MG63 (cell line): ENCODE measurements at regions not wholly inside any gene's neighbourhood (a gene's known extent, or its start where the extent isn't known, plus 50 kb on each side); places are given as distances from the start of the nearest gene placed in this dataset.

Source experiments
- DNase-seq: peaks from one replicate; pipeline ENCODE4 v3.0.0-alpha.2; 2020
- H3K27me3 ChIP-seq: fragments of 250-450 bp; sonication (Bioruptor Pico); 2 replicates; pipeline ENCODE4 v1.5.1; 2020; ENCODE audit warnings: mild to moderate bottlenecking, moderate library complexity
- H3K36me3 ChIP-seq: fragments of 250-450 bp; sonication (Bioruptor Pico); 2 replicates; pipeline ENCODE4 v1.5.1; 2020; ENCODE audit warnings: mild to moderate bottlenecking, moderate library complexity
- H3K4me3 ChIP-seq: fragments of 250-450 bp; sonication (Bioruptor Pico); 2 replicates; pipeline ENCODE4 v1.5.1; 2020; ENCODE audit warnings: mild to moderate bottlenecking, moderate library complexity
- H3K9me3 ChIP-seq: fragments of 250-450 bp; sonication (Bioruptor Pico); 2 replicates; pipeline ENCODE4 v1.5.1; 2020; ENCODE audit warnings: mild to moderate bottlenecking, moderate library complexity

DNA sequence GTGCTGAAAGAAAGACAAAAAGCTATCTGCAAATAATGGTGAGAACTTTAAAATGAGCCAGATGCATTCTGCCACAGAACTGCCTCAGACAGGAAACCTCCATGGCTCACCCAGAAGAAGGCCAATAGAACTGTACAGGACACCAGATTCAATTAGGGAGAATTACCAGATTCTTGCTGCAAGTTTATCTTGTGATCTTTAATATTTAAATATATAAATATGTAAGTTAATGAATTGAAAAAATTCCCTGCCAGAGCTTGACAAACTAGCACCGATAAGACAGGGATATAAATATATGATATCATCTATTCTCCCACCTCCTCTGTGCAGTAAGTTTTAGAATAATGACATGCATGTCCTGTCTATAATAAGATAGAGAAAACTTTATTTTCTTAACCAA, 252.8 kb downstream of the PLK2 start:
- Histone ChIP-seq H3K9me3 (no peaks in the 10 kb centered on the region), H3K27me3 (no peaks in the 10 kb centered on the region), H3K4me3 (no peak overlapping the region), H3K36me3 (no peaks in the 10 kb centered on the region)
- no peak for DNase-seq

DNA sequence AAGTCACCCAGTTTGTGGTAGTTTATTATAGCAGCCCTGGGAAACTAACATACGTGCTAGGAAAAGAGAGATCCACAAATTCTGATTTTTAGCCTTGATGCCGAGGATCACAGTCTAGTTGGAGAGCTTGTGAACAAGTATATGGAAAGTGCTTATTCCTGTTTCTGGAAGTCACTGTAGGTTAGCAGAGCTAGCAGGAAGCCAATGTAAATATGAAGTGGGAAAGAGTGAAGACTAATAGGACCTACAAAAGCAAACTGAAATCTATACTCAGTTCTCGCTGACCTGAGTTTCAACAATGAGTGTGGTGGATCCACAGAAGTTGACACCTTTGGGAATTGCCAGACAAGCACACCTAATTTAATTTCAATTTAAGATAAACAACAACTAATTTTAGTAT, 254.9 kb downstream of the PLK2 start:
- Histone ChIP-seq H3K27me3 (no peaks in the 10 kb centered on the region), H3K36me3 (no peaks in the 10 kb centered on the region), H3K4me3 (no peak overlapping the region), H3K9me3 (no peaks in the 10 kb centered on the region)
- DNase-seq, result no peak

- Histone ChIP-seq H3K36me3 (no peaks in the 10 kb centered on the region), H3K9me3 (peaks cover 1% of the 10 kb centered on the region; the same call in 1 of the 2 replicates)
- no peak for DNase-seq
Measured at GRCh38 chr5:58202941-58203444, 256.9 kb downstream of the PLK2 start.

GRCh38 chr5:58201922-58202648, 257.8 kb downstream of the PLK2 start:
- peaks cover 1% of the 10 kb centered on the region; the same call in 1 of the 2 replicates for H3K9me3 ChIP-seq
- no peak for DNase-seq

More at GRCh38 chr5:58202941-58203444, 256.9 kb downstream of the PLK2 start:
- Histone ChIP-seq H3K27me3 (no peaks in the 10 kb centered on the region), H3K4me3 (no peak overlapping the region)

GRCh38 chr5:58200451-58200850, 259.4 kb downstream of the PLK2 start:
- Histone ChIP-seq H3K27me3 (no peaks in the 10 kb centered on the region), H3K9me3 (peaks cover 13% of the 10 kb centered on the region), H3K36me3 (no peaks in the 10 kb centered on the region), H3K4me3 (no peak overlapping the region)
- DNase-seq, result no peak

More at GRCh38 chr5:58201922-58202648, 257.8 kb downstream of the PLK2 start:
- H3K4me3 ChIP-seq, result no peak overlapping the region
- H3K36me3 ChIP-seq, result no peaks in the 10 kb centered on the region
- H3K27me3 ChIP-seq, result no peaks in the 10 kb centered on the region

GRCh38 chr5:58199087-58199486, 260.8 kb downstream of the PLK2 start:
- H3K27me3 ChIP-seq, result no peaks in the 10 kb centered on the region
- no peak for DNase-seq
- H3K36me3 ChIP-seq, result no peaks in the 10 kb centered on the region
- peaks cover 13% of the 10 kb centered on the region for H3K9me3 ChIP-seq
- no peak overlapping the region for H3K4me3 ChIP-seq

- Histone ChIP-seq H3K9me3 (peaks cover 13% of the 10 kb centered on the region), H3K4me3 (no peak overlapping the region), H3K27me3 (no peaks in the 10 kb centered on the region), H3K36me3 (no peaks in the 10 kb centered on the region)
- no peak for DNase-seq
Measured at GRCh38 chr5:58198330-58198729, 261.6 kb downstream of the PLK2 start.

- H3K36me3 ChIP-seq, result no peaks in the 10 kb centered on the region
- H3K27me3 ChIP-seq, result no peaks in the 10 kb centered on the region
- H3K9me3 ChIP-seq, result peaks cover 13% of the 10 kb centered on the region
- H3K4me3 ChIP-seq, result no peak overlapping the region
- DNase-seq, result no peak
Measured at GRCh38 chr5:58197875-58198274, 262.0 kb downstream of the PLK2 start.

DNA sequence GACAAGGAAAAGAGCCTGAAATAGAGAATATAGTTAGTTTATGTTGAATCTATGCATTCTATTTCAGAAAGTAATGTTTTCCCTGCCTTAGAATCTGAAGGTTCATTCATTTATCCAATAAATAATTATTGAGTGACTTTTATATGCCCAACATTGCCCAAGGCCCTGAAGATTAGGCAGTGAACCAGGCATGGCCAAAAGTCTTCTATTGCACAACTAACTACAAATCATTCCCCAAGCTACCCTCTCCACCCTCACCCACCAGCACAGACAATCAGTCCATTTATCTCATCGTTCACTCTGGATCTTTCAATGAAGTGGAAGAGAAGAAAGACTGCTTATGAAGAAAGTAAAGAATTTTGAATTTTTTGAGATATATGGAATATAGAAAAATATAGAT, 268.4 kb downstream of the PLK2 start:
- no peaks in the 10 kb centered on the region for H3K36me3 ChIP-seq

DNA sequence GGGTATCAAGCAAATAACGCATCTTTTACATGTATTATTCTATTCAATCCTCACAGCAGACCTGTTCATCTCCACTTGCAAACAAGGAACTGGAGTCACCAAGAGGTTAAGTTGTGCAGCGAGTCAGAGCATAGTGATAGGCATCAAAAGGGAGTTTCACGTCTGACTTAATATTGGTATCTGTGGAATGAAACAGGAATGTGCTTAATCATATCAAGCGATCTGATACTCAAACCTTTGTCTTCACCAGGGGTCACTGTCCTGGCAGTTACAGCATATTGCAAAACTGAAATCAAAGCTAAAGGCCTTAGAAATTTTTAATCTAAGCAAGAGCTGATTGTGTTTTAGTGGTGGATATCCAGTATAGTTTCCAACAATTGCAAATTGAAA, 271.6 kb downstream of the PLK2 start:
- H3K9me3 ChIP-seq, result no peaks in the 10 kb centered on the region
- H3K4me3 ChIP-seq, result no peak overlapping the region
- H3K36me3 ChIP-seq, result no peaks in the 10 kb centered on the region

More for the DNA sequence above, 268.4 kb downstream of the PLK2 start:
- no peak overlapping the region for H3K4me3 ChIP-seq
- H3K27me3 ChIP-seq, result no peaks in the 10 kb centered on the region
- H3K9me3 ChIP-seq, result peaks cover 10% of the 10 kb centered on the region
- DNase-seq, result no peak

DNA sequence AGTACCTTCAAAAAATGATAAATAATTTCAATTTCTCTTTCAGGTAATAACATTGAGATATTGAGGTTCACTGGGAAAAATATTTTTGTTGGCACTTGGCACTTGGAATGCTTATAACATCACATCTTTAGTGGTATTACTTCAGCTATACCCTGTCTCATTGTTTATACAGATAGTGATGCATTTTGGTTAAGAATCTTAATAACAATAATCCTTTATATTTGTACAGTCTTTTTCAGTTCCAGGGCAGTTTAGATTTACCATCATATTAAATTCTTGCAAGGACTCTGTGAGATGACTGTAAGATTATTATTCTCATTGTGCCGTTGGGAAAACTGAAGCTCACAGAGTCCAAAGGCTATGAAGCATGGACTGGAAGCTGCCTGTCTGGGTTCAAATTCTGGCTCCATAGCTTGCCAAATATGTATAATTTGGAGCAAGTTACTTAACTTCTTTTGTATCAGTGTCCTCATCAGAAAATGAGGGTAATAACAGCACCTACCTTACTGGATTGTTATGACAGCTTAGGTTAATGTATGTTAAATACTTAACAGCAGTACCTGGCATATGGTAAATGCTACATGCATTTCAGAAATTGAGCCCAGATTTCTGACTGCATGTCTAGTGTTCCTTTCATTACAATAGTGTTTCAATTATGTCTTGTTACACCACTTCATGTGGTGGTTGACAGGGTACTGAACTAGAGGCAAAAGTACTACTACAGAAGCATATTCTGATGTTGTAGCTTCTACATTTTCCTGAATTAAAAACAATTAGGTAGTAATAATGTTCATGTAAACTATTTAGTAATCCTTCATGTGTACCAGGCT, 272.2 kb downstream of the PLK2 start:
- no peaks in the 10 kb centered on the region for H3K36me3 ChIP-seq

More for the DNA sequence above, 271.6 kb downstream of the PLK2 start:
- DNase-seq, result peak; percentile 67
- no peaks in the 10 kb centered on the region for H3K27me3 ChIP-seq

GRCh38 chr5:58185801-58186200, 274.1 kb downstream of the PLK2 start:
- Histone ChIP-seq H3K9me3 (no peaks in the 10 kb centered on the region), H3K27me3 (no peaks in the 10 kb centered on the region), H3K4me3 (no peak overlapping the region), H3K36me3 (no peaks in the 10 kb centered on the region)
- DNase-seq, result no peak

More for the DNA sequence above, 272.2 kb downstream of the PLK2 start:
- no peak for DNase-seq
- H3K9me3 ChIP-seq, result no peaks in the 10 kb centered on the region
- H3K27me3 ChIP-seq, result no peaks in the 10 kb centered on the region
- no peak overlapping the region for H3K4me3 ChIP-seq

DNA sequence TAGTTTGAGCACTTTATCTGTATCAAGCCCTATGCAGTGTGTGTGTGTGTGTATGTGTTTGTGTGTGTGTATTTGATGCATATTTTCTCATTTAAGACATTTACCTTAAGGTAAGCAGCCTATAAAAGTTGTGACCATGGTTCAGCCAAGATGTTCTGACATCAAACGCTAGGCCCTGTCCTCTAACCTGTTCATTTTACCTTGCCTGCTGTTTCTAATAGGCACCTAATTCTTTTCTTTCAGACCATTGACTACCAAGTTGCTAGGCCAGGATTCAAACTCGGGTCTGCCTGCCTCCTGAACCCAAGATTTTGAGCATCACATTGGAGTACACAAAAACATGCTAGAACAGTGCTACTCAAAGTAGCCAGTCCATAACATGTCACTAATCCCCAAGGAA, 274.5 kb downstream of the PLK2 start:
- DNase-seq, result no peak
- no peak overlapping the region for H3K4me3 ChIP-seq
- no peaks in the 10 kb centered on the region for H3K27me3 ChIP-seq
- no peaks in the 10 kb centered on the region for H3K9me3 ChIP-seq
- H3K36me3 ChIP-seq, result no peaks in the 10 kb centered on the region

GRCh38 chr5:58184910-58185309, 275.0 kb downstream of the PLK2 start:
- H3K9me3 ChIP-seq, result no peaks in the 10 kb centered on the region
- H3K36me3 ChIP-seq, result no peaks in the 10 kb centered on the region
- H3K4me3 ChIP-seq, result no peak overlapping the region
- no peak for DNase-seq
- no peaks in the 10 kb centered on the region for H3K27me3 ChIP-seq

- Histone ChIP-seq H3K4me3 (no peak overlapping the region), H3K9me3 (no peaks in the 10 kb centered on the region), H3K36me3 (no peaks in the 10 kb centered on the region), H3K27me3 (no peaks in the 10 kb centered on the region)
- DNase-seq, result no peak
Measured at GRCh38 chr5:58183786-58184085, 276.1 kb downstream of the PLK2 start.

GRCh38 chr5:58183078-58183785, 276.7 kb downstream of the PLK2 start:
- Histone ChIP-seq H3K36me3 (no peaks in the 10 kb centered on the region), H3K4me3 (no peak overlapping the region), H3K27me3 (no peaks in the 10 kb centered on the region), H3K9me3 (no peaks in the 10 kb centered on the region)
- DNase-seq, result no peak

DNA sequence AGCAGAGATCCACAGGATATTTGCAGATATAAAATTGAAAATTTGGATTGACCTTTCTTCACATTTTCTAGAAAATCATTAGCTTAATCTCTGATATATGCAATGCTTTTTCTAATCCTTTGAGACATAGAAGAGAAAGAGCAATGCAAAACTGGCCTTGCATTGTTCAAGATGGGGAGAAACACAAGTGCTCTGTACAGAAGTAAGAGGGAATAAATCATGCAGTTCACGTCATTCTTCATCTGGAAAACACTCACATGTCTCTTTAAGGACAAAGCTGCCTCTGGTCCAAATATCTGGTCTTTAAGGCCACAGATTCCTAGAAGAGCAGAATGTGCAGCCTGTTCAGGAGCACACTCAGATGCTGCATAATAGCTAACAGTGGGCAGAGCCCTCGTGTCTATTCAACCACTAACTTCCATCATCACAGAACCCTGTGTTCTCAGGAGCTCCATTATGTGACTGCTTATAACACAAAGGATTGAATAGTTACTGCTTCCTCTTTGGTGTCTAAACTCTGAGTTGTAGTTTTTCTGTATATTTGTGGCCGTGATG, 277.5 kb downstream of the PLK2 start:
- Histone ChIP-seq H3K9me3 (no peaks in the 10 kb centered on the region), H3K27me3 (no peaks in the 10 kb centered on the region), H3K36me3 (no peaks in the 10 kb centered on the region), H3K4me3 (no peak overlapping the region)
- DNase-seq, result no peak
